Hypothalamus (tissue), 51 donors: ENCODE measurements at regions not wholly inside any gene's neighbourhood (a gene's known extent, or its start where the extent isn't known, plus 50 kb on each side); places are given as distances from the start of the nearest gene placed in this dataset.
"Not testable (repeated sequence)": the region's sequence is repeated elsewhere in the genome, so short reads cannot be mapped to it uniquely, and the experiment has no call there.

Experiments used
- DNase-seq, 51 donors: peaks; one replicate each; lab custom pipeline; 2025; lab: John Stamatoyannopoulos, UW

DNA sequence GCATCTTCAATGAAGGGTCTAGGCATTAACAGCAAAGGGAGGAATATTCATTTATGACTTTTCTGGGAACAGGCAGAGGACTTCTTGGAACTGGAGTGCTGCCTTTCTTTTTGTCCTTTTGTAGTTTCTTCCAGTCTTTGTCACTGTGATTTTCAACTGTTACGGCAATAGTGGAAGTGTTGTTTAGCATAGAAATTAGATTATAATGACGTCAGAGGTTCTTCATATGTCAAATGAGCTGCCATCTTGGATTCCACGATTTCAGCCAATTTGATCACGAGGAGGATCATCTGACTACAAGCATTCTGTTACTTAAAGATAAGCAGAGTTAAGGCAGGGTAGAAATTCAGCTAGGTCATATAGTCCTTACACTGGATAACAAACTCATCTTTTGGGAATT lies 239.0 kb downstream of the NEBL start:
- DNase-seq: no peak

DNA sequence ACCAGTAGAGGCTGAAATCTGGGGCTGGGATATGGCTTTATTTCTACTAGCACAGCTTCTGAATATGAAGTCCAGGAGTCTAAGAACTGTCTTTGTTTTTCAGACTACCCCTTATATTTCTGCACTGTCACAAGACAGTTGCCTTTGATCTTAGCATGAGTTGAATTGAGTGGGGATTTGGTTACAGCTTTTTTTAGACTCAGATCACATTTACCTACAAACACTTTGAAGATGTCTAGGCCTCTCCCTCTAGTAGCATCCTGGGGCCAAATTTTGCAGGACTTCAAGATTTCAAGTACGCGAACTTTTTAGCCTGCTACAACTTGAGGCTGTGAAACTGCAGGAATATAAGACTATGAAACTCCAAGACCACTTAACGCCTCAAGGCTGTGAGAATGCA lies 240.2 kb downstream of the NEBL start:
- no peak for DNase-seq

GRCh38 chr10:20652424-20652823 lies 244.7 kb downstream of the NEBL start:
- not testable (repeated sequence) for DNase-seq

DNA sequence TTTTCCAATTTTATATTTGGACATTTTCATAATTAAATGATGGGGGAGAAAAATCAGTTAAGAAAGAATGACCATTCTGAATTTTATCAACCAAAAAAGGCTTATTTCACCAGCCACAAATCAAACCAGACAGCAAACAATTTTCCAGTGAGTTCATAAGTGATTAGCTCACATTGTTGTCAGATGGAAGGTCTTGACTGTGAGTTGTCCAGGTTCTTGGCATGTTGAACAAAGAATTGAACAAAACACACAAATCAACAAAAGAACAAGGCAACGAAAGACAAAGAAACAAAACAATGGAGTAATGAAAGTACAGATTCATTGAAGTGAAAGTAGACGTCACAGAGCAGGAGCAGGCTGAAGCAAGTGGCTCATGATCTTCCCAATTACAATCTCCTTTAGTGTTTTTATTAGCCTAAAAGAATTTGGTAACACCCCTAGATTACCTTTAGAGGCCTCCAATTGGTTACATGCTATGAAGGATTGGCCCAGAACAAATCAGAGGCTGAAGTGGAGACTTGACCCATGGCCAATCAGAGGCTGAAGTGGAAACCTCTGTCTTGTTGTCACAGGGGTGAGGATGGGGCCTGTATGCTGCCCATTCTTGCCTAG lies 248.7 kb downstream of the NEBL start:
- no peak for DNase-seq

DNA sequence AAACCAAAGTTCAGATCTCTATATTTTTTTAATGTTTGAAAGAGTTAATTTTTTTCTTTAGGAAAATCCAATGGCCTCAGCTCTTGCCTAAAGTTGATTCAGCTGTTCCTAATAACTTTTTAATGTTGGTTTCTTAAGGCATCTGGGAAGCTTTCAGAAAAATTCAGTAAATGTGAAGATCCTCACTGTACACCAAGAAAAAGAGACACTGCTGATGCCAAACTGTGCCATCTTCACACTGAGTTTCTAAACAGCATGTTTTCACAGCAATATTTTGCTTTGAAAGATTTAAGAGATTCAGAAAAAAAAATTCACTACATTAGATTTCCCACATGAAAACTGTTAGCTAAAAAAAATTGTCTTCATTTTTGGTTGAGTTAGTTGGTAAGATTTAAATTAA lies 249.4 kb downstream of the NEBL start:
- DNase-seq: no peak

DNA sequence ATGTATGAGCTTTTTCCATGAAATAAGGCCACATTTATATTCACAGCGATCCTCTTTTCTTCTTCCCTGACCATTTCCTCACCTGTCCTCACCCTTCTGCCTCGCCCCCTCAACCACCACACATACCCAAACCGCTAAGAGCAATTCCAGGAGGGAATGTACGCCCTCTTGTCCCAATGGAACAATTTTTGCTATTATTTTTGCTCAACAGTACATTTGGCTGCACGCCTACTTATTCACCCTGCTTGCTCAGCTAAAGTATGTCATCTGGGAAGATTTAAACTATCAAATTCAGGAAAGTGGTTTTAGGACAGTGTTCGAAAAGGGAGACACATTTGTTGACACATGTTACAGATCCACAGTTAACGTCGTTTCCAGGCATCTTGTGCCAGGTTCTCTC lies 252.7 kb downstream of the NEBL start:
- no peak for DNase-seq

- no peak for DNase-seq
Measured at GRCh38 chr10:20641605-20642004, 255.5 kb downstream of the NEBL start.

DNA sequence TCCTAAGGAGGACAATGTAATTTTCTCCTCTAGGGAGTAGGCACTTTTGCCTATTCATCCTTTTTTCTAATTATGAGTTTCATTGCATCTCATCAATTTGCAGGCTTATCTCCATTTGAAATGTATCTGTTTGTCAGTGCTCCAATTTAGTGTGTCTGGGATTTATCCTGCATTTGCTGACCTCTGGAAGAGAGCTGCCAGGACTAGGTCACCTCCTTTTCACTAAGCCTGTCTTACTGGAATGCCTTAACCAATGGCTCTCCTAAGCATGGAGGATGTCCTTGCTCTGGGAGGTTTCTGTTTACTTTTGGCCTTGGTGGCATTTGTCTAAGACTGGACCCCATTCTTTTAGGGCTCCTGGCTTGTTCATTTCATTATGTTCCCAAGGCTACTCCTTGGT lies 261.5 kb downstream of the NEBL start:
- DNase-seq: no peak

GRCh38 chr10:20634839-20635238 lies 262.3 kb downstream of the NEBL start:
- DNase-seq: no peak

DNA sequence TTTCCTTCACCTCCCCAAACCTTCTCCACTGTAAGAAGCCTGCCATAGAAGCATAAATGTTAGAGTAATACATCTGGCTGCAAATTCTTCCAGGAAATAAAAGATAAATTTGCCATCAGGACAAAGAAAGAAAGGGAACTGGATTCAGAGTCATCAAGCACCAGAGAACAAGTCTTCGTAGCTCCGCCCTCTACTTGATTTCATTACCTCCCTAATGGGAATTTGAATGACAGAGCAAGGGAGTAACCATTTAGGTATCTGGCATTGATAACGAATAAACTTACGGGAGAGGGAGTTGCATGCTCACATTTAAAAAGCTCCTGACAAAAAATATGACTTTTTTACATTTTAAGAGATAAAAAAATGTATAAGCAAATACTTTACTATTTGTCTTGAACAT lies 263.4 kb downstream of the NEBL start:
- DNase-seq: no peak

GRCh38 chr10:20632696-20633095 lies 264.4 kb downstream of the NEBL start:
- no peak for DNase-seq

DNA sequence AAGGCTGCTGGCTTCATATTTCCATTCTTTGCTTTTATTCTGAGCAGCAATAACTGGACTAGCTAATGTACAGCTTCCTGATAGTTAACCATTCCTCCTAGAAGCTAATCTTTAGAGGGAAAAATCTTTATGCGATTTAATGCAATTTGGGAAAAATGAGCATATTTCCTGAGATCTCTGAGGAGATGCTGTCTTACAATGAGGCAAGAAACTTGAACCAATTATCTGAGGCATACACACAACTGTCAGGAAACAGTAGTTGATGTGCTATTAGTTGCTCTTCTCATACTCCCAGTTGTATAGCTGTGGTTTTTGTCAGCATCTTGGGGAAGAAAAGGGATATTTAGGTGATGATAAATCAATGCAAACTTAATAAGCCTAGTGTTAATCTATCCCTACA lies 265.9 kb downstream of the NEBL start:
- DNase-seq: no peak

DNA sequence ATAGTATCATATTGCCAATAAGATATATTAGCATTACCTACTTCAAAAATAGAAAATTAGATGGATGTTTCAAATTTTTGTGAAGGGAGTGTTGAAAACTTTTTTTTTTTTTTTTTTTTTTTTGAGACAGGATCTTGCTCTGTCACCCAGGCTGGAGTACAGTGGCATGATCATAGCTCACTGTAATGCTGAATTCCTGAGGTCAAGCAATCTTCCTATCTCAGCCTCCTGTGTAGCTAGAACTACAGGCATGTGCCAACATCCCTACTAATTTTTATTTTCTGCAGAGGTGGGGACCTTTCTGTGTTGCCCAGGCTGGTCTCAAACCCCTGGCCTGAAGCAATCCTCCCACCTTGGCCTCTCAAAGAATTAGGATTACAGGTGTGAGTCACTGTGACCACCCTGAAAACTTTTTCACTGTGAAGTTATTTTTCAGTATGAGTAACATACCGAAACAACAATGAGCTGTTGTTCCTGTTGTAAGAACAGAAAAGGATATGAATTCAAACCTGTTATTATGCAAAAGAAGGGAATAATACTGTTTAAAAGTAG lies 266.9 kb downstream of the NEBL start:
- DNase-seq: no peak

- DNase-seq: no peak
Measured at GRCh38 chr10:20627946-20628507, 269.1 kb downstream of the NEBL start.

DNA sequence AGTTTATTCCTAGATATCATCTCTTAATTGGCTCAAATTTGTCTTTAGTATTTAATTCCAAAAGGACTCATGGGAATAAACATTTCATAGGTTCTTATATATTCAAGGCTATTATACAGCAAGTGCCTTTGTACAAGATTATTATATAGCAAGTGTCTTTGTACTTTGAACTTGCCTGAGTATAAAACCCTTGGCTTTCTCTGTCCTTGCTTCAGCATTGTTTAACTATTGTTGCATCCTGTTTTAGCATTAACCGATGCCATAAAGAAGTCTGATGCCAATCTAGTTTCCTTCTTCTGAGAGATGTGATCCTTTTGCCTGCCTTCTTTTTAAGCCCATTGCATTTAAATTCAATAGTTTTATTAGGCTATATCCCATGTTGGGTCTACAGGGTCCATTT lies 270.0 kb downstream of the NEBL start:
- DNase-seq: no peak

- DNase-seq: no peak
Measured at GRCh38 chr10:20625868-20626267, 271.2 kb downstream of the NEBL start.

GRCh38 chr10:20624642-20625041 lies 272.5 kb downstream of the NEBL start:
- no peak for DNase-seq

DNA sequence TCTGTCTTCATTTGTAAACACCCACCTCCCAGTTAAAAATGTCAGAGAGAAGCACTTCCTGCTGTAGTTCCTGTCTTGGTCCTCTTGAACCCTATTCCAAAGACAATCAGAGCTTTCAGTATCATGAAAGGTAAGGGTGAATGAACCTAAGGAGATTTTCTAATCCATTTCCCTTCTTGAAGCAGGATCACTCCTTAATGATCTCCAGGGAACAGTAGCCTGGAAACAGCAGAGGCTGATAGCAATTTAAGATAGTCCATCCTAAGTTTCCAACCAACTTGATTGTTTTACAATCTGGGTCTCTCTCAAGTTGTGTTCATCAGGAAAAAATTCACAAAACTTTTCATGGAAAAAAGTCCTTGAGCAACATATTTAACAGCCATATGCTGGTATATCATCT lies 273.6 kb downstream of the NEBL start:
- DNase-seq: no peak

DNA sequence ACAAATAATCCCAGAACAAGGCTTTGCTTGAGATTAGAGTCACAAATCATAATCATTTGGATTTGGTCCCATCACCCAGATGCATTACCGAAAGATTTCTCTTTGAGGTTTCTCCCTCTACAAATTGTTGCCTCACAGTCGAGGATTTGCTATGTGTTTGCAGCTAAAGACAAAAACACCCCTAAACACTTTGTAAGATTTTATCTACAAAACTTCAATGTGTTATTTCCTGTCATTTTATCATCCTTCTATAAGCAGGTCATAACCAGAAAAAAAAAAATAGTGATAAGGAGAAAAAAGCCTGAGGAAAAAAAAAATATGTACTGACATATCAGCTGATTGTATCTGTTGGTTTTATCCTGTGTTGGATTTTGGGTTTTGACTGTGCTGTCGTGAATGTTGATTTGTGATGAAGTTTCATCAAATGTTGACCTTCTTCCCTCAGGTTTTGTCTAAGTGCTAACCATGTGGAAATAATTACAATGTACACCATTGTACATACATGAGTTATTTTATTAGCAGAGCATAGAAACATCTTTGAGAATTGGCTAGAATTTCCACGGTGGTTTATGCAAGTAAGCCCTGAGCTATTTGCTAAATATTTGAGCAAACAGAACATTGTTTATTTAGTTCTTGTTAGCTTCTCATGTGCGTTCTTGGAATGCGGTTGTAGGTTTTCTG lies 274.4 kb downstream of the NEBL start:
- DNase-seq: no peak

GRCh38 chr10:20620981-20621380 lies 276.1 kb downstream of the NEBL start:
- DNase-seq: no peak

DNA sequence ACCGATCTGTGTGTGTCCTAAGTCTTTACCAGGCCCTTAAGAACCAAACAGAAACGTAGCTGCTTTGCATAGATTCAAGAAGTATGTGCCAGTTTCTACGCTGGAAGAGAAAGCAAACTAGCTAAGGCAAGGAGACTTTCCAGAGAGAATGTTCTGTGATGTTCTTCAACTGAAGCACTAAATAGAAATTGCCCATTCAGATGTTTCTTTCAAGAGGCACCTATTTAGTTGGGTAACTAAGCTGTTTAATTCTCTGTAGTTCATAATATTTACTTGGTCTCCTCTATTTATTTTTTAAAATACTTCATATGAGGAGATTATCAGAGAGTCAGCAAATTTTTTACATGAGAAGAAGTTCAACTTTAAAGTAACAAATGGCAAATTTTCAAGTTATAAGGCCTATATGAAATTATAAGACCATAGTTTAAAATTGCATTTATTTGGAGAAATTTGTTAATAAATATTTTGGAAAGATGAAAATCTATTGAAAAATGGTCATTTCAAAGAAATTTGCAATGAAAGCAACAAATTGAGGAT lies 279.0 kb downstream of the NEBL start:
- DNase-seq: no peak
